ENCODE measurements at regions not wholly inside any gene's neighbourhood (a gene's known extent, or its start where the extent isn't known, plus 50 kb on each side); places are given as distances from the start of the nearest gene placed in this dataset.

DNA sequence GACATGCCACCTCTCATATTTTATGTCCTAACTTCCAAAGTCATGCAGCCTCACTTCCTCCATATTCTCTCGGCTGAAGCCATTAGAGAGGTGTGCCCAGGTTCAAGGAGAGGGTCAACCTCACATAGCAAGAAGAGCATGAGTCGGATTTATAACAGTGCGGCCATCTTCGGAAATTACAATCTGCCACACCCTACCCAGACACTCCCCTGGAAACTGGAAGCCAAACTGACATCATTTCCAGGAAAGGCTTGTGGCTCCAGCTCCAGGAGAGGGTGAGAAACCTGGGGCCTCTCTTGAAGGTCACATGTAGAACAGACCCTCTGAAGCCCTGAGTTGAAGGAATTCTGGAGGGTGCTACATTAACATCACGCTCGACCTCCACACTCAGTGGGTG, 73.5 kb downstream of the RRAGC start (continued):
- TF ChIP-seq TCF3 (CRISPR knock-in tag; IDR thresholded peaks at IDR 0.05), result no peak
- TF ChIP-seq, protein P1, sequence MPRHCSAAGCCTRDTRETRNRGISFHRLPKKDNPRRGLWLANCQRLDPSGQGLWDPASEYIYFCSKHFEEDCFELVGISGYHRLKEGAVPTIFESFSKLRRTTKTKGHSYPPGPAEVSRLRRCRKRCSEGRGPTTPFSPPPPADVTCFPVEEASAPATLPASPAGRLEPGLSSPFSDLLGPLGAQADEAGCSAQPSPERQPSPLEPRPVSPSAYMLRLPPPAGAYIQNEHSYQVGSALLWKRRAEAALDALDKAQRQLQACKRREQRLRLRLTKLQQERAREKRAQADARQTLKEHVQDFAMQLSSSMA (CRISPR knock-in tag; IDR thresholded peaks at IDR 0.05), result no peak
- peak; percentile 87 for TF ChIP-seq L3MBTL2 (IDR thresholded peaks at IDR 0.05)
- TF ChIP-seq HIVEP1 (CRISPR knock-in tag; IDR thresholded peaks at IDR 0.05), result no peak
- TF ChIP-seq, protein P2, sequence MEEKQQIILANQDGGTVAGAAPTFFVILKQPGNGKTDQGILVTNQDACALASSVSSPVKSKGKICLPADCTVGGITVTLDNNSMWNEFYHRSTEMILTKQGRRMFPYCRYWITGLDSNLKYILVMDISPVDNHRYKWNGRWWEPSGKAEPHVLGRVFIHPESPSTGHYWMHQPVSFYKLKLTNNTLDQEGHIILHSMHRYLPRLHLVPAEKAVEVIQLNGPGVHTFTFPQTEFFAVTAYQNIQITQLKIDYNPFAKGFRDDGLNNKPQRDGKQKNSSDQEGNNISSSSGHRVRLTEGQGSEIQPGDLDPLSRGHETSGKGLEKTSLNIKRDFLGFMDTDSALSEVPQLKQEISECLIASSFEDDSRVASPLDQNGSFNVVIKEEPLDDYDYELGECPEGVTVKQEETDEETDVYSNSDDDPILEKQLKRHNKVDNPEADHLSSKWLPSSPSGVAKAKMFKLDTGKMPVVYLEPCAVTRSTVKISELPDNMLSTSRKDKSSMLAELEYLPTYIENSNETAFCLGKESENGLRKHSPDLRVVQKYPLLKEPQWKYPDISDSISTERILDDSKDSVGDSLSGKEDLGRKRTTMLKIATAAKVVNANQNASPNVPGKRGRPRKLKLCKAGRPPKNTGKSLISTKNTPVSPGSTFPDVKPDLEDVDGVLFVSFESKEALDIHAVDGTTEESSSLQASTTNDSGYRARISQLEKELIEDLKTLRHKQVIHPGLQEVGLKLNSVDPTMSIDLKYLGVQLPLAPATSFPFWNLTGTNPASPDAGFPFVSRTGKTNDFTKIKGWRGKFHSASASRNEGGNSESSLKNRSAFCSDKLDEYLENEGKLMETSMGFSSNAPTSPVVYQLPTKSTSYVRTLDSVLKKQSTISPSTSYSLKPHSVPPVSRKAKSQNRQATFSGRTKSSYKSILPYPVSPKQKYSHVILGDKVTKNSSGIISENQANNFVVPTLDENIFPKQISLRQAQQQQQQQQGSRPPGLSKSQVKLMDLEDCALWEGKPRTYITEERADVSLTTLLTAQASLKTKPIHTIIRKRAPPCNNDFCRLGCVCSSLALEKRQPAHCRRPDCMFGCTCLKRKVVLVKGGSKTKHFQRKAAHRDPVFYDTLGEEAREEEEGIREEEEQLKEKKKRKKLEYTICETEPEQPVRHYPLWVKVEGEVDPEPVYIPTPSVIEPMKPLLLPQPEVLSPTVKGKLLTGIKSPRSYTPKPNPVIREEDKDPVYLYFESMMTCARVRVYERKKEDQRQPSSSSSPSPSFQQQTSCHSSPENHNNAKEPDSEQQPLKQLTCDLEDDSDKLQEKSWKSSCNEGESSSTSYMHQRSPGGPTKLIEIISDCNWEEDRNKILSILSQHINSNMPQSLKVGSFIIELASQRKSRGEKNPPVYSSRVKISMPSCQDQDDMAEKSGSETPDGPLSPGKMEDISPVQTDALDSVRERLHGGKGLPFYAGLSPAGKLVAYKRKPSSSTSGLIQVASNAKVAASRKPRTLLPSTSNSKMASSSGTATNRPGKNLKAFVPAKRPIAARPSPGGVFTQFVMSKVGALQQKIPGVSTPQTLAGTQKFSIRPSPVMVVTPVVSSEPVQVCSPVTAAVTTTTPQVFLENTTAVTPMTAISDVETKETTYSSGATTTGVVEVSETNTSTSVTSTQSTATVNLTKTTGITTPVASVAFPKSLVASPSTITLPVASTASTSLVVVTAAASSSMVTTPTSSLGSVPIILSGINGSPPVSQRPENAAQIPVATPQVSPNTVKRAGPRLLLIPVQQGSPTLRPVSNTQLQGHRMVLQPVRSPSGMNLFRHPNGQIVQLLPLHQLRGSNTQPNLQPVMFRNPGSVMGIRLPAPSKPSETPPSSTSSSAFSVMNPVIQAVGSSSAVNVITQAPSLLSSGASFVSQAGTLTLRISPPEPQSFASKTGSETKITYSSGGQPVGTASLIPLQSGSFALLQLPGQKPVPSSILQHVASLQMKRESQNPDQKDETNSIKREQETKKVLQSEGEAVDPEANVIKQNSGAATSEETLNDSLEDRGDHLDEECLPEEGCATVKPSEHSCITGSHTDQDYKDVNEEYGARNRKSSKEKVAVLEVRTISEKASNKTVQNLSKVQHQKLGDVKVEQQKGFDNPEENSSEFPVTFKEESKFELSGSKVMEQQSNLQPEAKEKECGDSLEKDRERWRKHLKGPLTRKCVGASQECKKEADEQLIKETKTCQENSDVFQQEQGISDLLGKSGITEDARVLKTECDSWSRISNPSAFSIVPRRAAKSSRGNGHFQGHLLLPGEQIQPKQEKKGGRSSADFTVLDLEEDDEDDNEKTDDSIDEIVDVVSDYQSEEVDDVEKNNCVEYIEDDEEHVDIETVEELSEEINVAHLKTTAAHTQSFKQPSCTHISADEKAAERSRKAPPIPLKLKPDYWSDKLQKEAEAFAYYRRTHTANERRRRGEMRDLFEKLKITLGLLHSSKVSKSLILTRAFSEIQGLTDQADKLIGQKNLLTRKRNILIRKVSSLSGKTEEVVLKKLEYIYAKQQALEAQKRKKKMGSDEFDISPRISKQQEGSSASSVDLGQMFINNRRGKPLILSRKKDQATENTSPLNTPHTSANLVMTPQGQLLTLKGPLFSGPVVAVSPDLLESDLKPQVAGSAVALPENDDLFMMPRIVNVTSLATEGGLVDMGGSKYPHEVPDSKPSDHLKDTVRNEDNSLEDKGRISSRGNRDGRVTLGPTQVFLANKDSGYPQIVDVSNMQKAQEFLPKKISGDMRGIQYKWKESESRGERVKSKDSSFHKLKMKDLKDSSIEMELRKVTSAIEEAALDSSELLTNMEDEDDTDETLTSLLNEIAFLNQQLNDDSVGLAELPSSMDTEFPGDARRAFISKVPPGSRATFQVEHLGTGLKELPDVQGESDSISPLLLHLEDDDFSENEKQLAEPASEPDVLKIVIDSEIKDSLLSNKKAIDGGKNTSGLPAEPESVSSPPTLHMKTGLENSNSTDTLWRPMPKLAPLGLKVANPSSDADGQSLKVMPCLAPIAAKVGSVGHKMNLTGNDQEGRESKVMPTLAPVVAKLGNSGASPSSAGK (IDR thresholded peaks at IDR 0.05), result peak; percentile 62
- TF ChIP-seq CHD1 (IDR thresholded peaks at IDR 0.05; ENCODE audit: low read length), result no peak
- TF ChIP-seq PHB2 (IDR thresholded peaks at IDR 0.05; ENCODE audit: low read depth), result no peak
- peak in 1 of 3 experiments; percentile 82 for TF ChIP-seq YY1 (IDR thresholded peaks at IDR 0.05; ENCODE audit: borderline replicate concordance in 1 of 3, control insufficient read depth in 1 of 3, extremely low read depth in 1 of 3, insufficient read depth in 3 of 3, insufficient read length in 1 of 3, insufficient replicate concordance in 2 of 3, low read depth in 1 of 3, low read length in 2 of 3)
- TF ChIP-seq, protein P3, sequence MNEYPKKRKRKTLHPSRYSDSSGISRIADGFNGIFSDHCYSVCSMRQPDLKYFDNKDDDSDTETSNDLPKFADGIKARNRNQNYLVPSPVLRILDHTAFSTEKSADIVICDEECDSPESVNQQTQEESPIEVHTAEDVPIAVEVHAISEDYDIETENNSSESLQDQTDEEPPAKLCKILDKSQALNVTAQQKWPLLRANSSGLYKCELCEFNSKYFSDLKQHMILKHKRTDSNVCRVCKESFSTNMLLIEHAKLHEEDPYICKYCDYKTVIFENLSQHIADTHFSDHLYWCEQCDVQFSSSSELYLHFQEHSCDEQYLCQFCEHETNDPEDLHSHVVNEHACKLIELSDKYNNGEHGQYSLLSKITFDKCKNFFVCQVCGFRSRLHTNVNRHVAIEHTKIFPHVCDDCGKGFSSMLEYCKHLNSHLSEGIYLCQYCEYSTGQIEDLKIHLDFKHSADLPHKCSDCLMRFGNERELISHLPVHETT (CRISPR knock-in tag; conservative IDR thresholded peaks at IDR 0.05 in 1 of 2, IDR thresholded peaks at IDR 0.05 in 1 of 2), result 0 out of 4 replicates have a peak, but pooled peaks of 1 of the 2 experiments have one; percentile 14
- TF ChIP-seq BCL6 (CRISPR knock-in tag; IDR thresholded peaks at IDR 0.05), result no peak
- no peak for TF ChIP-seq RBM39 (optimal IDR thresholded peaks at IDR 0.05; ENCODE audit: low read depth, low read length)
- peak; percentile 74; the same call in 1 of the 2 replicates for TF ChIP-seq JUND (IDR thresholded peaks at IDR 0.05; ENCODE audit: borderline replicate concordance, low read depth, low read length)
- TF ChIP-seq JUND (tag; IDR thresholded peaks at IDR 0.05; ENCODE audit: borderline replicate concordance, low read depth, low read length), result peak; percentile 81; the same call in 2 of the 3 replicates
- peak; percentile 3; the same call in 1 of the 2 replicates for TF ChIP-seq KLF6 (CRISPR knock-in tag; IDR thresholded peaks at IDR 0.05; ENCODE audit: borderline replicate concordance)

Measured in K562 (cell line).